PC-3 (cell line): ENCODE measurements at regions not wholly inside any gene's neighbourhood (a gene's known extent, or its start where the extent isn't known, plus 50 kb on each side); places are given as distances from the start of the nearest gene placed in this dataset.

Experiments
- ATAC-seq: fragments of 200-7000 bp; cut with Tn5 transposase; 2 replicates; pipeline ENCODE4 v1.9.1; 2020; ENCODE audit warnings: mild to moderate bottlenecking, moderate library complexity
- BruUV-seq: library from RNA; stranded (reverse); fragments of 400-500 nt; replicated peaks from 2 replicates; lab custom pipeline; 2021; lab: Mats Ljungman, UMichigan
- CTCF ChIA-PET: fragments of 300-600 bp; sonication (Branson Sonifier 250); formaldehyde crosslinking; loops from one replicate; lab custom pipeline; 2022; ENCODE audit warnings: antibody characterized with exemption; lab: Charles Lee
- POLR2A ChIA-PET: fragments of 300-600 bp; sonication (Branson Sonifier 250); formaldehyde crosslinking; loops from one replicate; lab custom pipeline; 2022; ENCODE audit warnings: antibody characterized with exemption; ENCODE audit not compliant: unreplicated experiment; lab: Charles Lee
- DNase-seq: peaks from one replicate; pipeline ENCODE4 v3.0.0-alpha.2; 2015
- H2AFZ ChIP-seq: fragments of 300-600 bp; sonication (generic); 2 replicates; pipeline ENCODE4 v1.6.0; 2016; ENCODE audit warnings: antibody characterized with exemption, low read length
- H3F3A ChIP-seq: fragments of 300-600 bp; sonication (generic); one replicate; pipeline ENCODE4 v1.6.0; 2017; ENCODE audit warnings: antibody characterized with exemption, low read length, control low read depth, mild to moderate bottlenecking; ENCODE audit not compliant: unreplicated experiment
- H3K27ac ChIP-seq: fragments of 300-600 bp; sonication (generic); 2 replicates; pipeline ENCODE4 v1.5.1; 2016; ENCODE audit warnings: mild to moderate bottlenecking, low read length
- H3K27me3 ChIP-seq: fragments of 300-600 bp; sonication (generic); 2 replicates; pipeline ENCODE4 v1.6.1; 2016; ENCODE audit warnings: low read length, mixed read lengths
- H3K36me3 ChIP-seq: fragments of 300-600 bp; sonication (generic); 2 replicates; pipeline ENCODE4 v1.6.1; 2016; ENCODE audit warnings: low read depth, mixed run types, low read length, mixed read lengths
- H3K4me1 ChIP-seq: fragments of 300-600 bp; sonication (generic); 2 replicates; pipeline ENCODE4 v1.5.1; 2016; ENCODE audit warnings: low read length; ENCODE audit not compliant: insufficient read depth
- H3K4me2 ChIP-seq: fragments of 300-600 bp; sonication (generic); 2 replicates; pipeline ENCODE4 v1.6.0; 2016; ENCODE audit warnings: low read length
- H3K4me3 ChIP-seq: fragments of 300-600 bp; sonication (generic); 2 replicates; pipeline ENCODE4 v1.5.1; 2016; ENCODE audit warnings: mild to moderate bottlenecking, low read length, mixed read lengths
- H3K79me2 ChIP-seq: fragments of 300-600 bp; sonication (generic); 2 replicates; pipeline ENCODE4 v1.6.1; 2017; ENCODE audit warnings: low read length, mixed read lengths
- H3K9ac ChIP-seq: fragments of 300-600 bp; sonication (generic); 2 replicates; pipeline ENCODE4 v1.6.0; 2016; ENCODE audit warnings: mild to moderate bottlenecking, low read length
- H3K9me2 ChIP-seq: fragments of 300-600 bp; sonication (generic); replicated peaks from 2 replicates; pipeline ENCODE4 v1.6.1; 2016; ENCODE audit warnings: mixed run types, low read length, mixed read lengths
- H3K9me3 ChIP-seq: fragments of 300-600 bp; sonication (generic); 2 replicates; pipeline ENCODE4 v1.6.1; 2016; ENCODE audit warnings: low read length, mixed read lengths
- H4K20me1 ChIP-seq: fragments of 300-600 bp; sonication (generic); 2 replicates; pipeline ENCODE4 v1.6.1; 2016; ENCODE audit warnings: low read length, mixed read lengths
- CTCF ChIP-seq: fragments of 300-600 bp; sonication (generic); conservative IDR thresholded peaks from 2 replicates; pipeline ENCODE4 v1.5.1; 2017; ENCODE audit warnings: antibody characterized with exemption, low read depth, mild to moderate bottlenecking, low read length
- EZH2 ChIP-seq: fragments of 300-600 bp; sonication (generic); IDR thresholded peaks from one replicate; pipeline ENCODE4 v1.6.1; 2017; ENCODE audit warnings: antibody characterized with exemption, mild to moderate bottlenecking, low read length; ENCODE audit not compliant: unreplicated experiment
- EZH2phosphoT487 ChIP-seq: fragments of 300-600 bp; sonication (generic); IDR thresholded peaks from 2 replicates; pipeline ENCODE4 v1.6.1; 2018; ENCODE audit warnings: mild to moderate bottlenecking, antibody characterized with exemption, low read length, borderline replicate concordance
- intact Hi-C: fragments of 100-400 bp; cut with micrococcal nuclease; formaldehyde crosslinking; loops from 2 replicates; pipeline ENCODE4 v1.9.0; 2023

GRCh38 chr15:70164156-70164900 is 66.6 kb upstream of the TLE3 start:
- no peak for TF ChIP-seq EZH2
- TF ChIP-seq CTCF, result no peak
- no peak for TF ChIP-seq EZH2phosphoT487
- Histone ChIP-seq H3K4me2 (no peak overlapping the region), H3K36me3 (no peaks in the 10 kb centered on the region), H4K20me1 (no peaks in the 10 kb centered on the region), H3K4me3 (no peak overlapping the region), H3K79me2 (no peaks in the 10 kb centered on the region), H2AFZ (no peak overlapping the region), H3K9me3 (no peaks in the 10 kb centered on the region), H3K9ac (no peak overlapping the region), H3K27ac (no peak overlapping the region), H3K27me3 (no peaks in the 10 kb centered on the region), H3F3A (no peaks in the 10 kb centered on the region), H3K4me1 (no peaks in the 10 kb centered on the region), H3K9me2 (no peaks in the 10 kb centered on the region)
- peak; percentile 25 for DNase-seq
- intact Hi-C loops, result no loop called here
- ATAC-seq, result no peak
- ChIA-PET POLR2A (no interaction called here), CTCF (no interaction called here)
- BruUV-seq, result no TSS peak

- POLR2A ChIA-PET, result no interaction called here
- no peaks in the 10 kb centered on the region for H3K9me3 ChIP-seq
- ATAC-seq (no peak), DNase-seq (no peak)
- no peak overlapping the region for H3K4me3 ChIP-seq
- H2AFZ ChIP-seq, result no peak overlapping the region
- intact Hi-C loops, result no loop called here
- H3K36me3 ChIP-seq, result no peaks in the 10 kb centered on the region
- BruUV-seq, result no TSS peak
- no peaks in the 10 kb centered on the region for H3F3A ChIP-seq
- no peak overlapping the region for H3K4me2 ChIP-seq
- H3K27ac ChIP-seq, result no peak overlapping the region
- H3K79me2 ChIP-seq, result no peaks in the 10 kb centered on the region
- H3K9ac ChIP-seq, result no peak overlapping the region
- H4K20me1 ChIP-seq, result no peaks in the 10 kb centered on the region
- CTCF ChIA-PET, result no interaction called here
- no peaks in the 10 kb centered on the region for H3K9me2 ChIP-seq
- peaks cover 7% of the 10 kb centered on the region; the same call in 1 of the 2 replicates for H3K27me3 ChIP-seq
- TF ChIP-seq CTCF (no peak), EZH2phosphoT487 (no peak), EZH2 (no peak)
- H3K4me1 ChIP-seq, result no peaks in the 10 kb centered on the region
Observed at GRCh38 chr15:70160803-70161565, 63.3 kb upstream of the TLE3 start.

GRCh38 chr15:70160267-70160666 is 62.5 kb upstream of the TLE3 start:
- no TSS peak for BruUV-seq
- Histone ChIP-seq H3F3A (no peaks in the 10 kb centered on the region), H3K79me2 (no peaks in the 10 kb centered on the region), H3K9ac (no peak overlapping the region), H3K27ac (no peak overlapping the region), H3K4me3 (no peak overlapping the region), H3K36me3 (no peaks in the 10 kb centered on the region), H3K4me2 (no peak overlapping the region), H2AFZ (no peak overlapping the region), H3K4me1 (no peaks in the 10 kb centered on the region), H4K20me1 (no peaks in the 10 kb centered on the region), H3K9me2 (no peaks in the 10 kb centered on the region), H3K27me3 (peaks cover 7% of the 10 kb centered on the region; the same call in 1 of the 2 replicates), H3K9me3 (no peaks in the 10 kb centered on the region)
- intact Hi-C loops, result no loop called here
- ChIA-PET CTCF (no interaction called here), POLR2A (no interaction called here)
- TF ChIP-seq EZH2 (no peak), CTCF (no peak), EZH2phosphoT487 (no peak)
- DNase-seq (no peak), ATAC-seq (no peak)
